ENCODE measurements at regions not wholly inside any gene's neighbourhood (a gene's known extent, or its start where the extent isn't known, plus 50 kb on each side); places are given as distances from the start of the nearest gene placed in this dataset.

GRCh38 chr4:125958519-125958918 lies 643.8 kb downstream of the FAT4 start:
- DNase-seq (ENCODE audit: low read depth): no peak
- TF ChIP-seq CTCF (conservative IDR thresholded peaks at IDR 0.05; ENCODE audit: low read length): no peak
- no peak overlapping the region for H3K4me3 ChIP-seq (ENCODE audit: low read length)

DNA sequence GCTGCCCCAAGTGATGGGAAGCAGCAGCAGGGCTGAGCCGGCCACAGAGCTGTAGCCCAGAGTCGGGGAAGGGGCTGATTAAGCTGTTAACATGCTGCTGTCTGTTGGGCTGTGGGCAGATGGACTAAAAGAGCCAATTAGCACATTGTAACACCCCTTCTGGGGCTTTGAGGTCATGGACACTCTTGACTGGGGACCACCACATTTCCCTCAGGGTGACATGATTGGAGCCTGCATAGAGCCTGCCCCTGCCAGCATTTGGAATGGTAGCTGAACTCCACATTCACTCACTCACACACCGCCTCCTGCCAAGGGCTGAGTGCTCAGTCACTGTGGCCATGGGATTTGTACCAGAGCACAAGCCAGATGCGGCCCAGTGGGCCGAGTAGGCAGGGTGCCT lies 646.9 kb downstream of the FAT4 start:
- no peak overlapping the region for H3K4me3 ChIP-seq (ENCODE audit: low read length)
- DNase-seq (ENCODE audit: low read depth): no peak
- no peak for TF ChIP-seq CTCF (conservative IDR thresholded peaks at IDR 0.05; ENCODE audit: low read length)

DNA sequence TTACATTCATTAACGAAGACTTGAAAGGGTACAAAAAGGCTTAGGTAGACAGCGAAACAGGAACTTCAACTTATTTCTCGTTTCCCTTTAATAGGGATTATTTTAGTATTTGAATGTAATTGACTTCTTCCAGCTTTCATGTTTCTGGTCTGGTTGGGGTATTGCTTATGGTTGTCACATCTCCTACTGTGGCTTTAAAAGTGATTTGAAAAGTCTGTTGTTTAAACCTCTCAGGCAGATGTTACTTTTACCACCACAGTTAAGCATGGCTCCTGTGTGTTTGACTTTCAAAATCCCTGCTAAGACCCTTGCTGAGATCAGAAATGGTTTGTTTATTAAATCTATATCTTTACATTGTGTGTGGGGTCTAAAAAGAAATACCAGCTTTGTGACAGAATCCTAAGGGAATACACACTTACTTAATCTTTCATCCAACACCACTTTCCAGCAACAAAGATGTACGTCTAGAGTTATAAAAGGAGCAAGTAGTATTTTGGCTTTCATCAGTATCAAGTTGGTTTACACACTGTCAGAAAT lies 661.2 kb downstream of the FAT4 start:
- DNase-seq (ENCODE audit: low read depth): no peak
- TF ChIP-seq CTCF (conservative IDR thresholded peaks at IDR 0.05; ENCODE audit: low read length): no peak
- no peak overlapping the region for H3K4me3 ChIP-seq (ENCODE audit: low read length)

DNA sequence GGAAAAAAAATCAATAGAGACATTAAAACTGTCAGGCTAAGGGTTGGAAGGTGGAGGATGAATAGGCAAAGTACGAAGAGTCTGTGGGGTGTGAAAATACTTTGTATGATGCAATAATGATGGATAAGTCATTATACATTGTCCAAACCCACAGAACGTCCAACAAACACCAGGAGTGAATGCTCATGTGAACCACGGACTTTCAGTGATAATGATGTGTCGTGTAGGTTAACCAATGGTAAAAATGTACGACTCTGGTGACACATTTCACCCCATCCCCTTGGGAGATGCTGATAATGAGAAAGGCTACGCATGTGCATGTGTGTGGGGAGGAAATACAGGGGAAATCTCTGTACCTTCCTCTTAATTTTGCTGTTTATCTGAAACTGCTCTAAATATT lies 665.2 kb downstream of the FAT4 start:
- DNase-seq (ENCODE audit: low read depth): peak; percentile 1
- no peak overlapping the region for H3K4me3 ChIP-seq (ENCODE audit: low read length)
- TF ChIP-seq CTCF (conservative IDR thresholded peaks at IDR 0.05; ENCODE audit: low read length): no peak

DNA sequence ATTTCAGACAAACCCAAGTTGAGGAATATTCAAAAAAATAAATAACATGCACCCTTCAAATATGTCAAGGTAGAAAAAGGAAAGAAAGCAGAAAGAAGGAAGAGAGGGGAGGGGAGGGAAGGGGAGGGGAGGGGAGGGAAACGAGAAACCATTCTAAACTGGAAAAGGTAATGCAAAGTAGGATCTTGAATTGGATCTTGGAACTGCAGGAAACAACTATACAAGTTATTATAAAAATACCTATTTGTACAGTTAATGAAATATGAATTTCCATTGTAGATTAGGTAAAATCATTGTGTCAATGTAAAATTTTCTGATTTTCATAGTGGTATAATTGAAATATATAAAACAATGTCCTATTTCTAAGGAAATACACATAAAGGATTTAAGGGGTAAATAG lies 668.4 kb downstream of the FAT4 start:
- no peak for DNase-seq (ENCODE audit: low read depth)
- no peak for TF ChIP-seq CTCF (conservative IDR thresholded peaks at IDR 0.05; ENCODE audit: low read length)
- H3K4me3 ChIP-seq (ENCODE audit: low read length): no peak overlapping the region

GRCh38 chr4:125985856-125986255 lies 671.1 kb downstream of the FAT4 start:
- no peak for DNase-seq (ENCODE audit: low read depth)
- no peak for TF ChIP-seq CTCF (conservative IDR thresholded peaks at IDR 0.05; ENCODE audit: low read length)
- H3K4me3 ChIP-seq (ENCODE audit: low read length): no peak overlapping the region

- no peak for TF ChIP-seq CTCF (conservative IDR thresholded peaks at IDR 0.05; ENCODE audit: low read length)
- no peak overlapping the region for H3K4me3 ChIP-seq (ENCODE audit: low read length)
- no peak for DNase-seq (ENCODE audit: low read depth)
These were observed 671.6 kb downstream of the FAT4 start for GRCh38 chr4:125986307-125986706.
